HEK293 (cell line): ENCODE measurements at regions not wholly inside any gene's neighbourhood (a gene's known extent, or its start where the extent isn't known, plus 50 kb on each side); places are given as distances from the start of the nearest gene placed in this dataset.

Experiments
- CTCF ChIA-PET: fragments of 350-600 bp; formaldehyde crosslinking; extraction: SDS; loops from one replicate; lab custom pipeline; 2021; ENCODE audit warnings: antibody characterized with exemption; lab: Yijun Ruan, JAX
- POLR2A ChIA-PET: fragments of 300-600 bp; formaldehyde crosslinking; extraction: SDS; loops from one replicate; lab custom pipeline; 2020; ENCODE audit warnings: antibody characterized with exemption, inconsistent platforms; lab: Yijun Ruan, JAX
- H3K27ac ChIP-seq: fragments of 200-500 bp; sonication (Bioruptor generic); 2 replicates; pipeline ENCODE4 v1.5.1; 2014; ENCODE audit warnings: low read depth, low read length, control low read depth, inconsistent platforms; ENCODE audit errors: extremely low read depth
- H3K36me3 ChIP-seq, 2 experiments: fragments of 200-500 bp in 1 of 2; sonication (Bioruptor generic) in 1 of 2; 1 replicate in 1 of 2; 2 replicates in 1 of 2; pipeline ENCODE4 v1.5.1; 2014 to 2017; ENCODE audit warnings: inconsistent platforms in 2 of 2, low read length in 2 of 2; ENCODE audit not compliant: control insufficient read depth in 2 of 2, insufficient read depth in 1 of 2
- H3K4me1 ChIP-seq: fragments of 200-500 bp; sonication (Bioruptor generic); 2 replicates; pipeline ENCODE4 v1.5.1; 2014; ENCODE audit warnings: mild to moderate bottlenecking, low read length, inconsistent platforms; ENCODE audit not compliant: control insufficient read depth, insufficient read depth
- H3K4me3 ChIP-seq: 2 replicates; pipeline ENCODE4 v1.5.1; 2011; ENCODE audit warnings: low read depth, mild to moderate bottlenecking, control low read depth, low read length, moderate library complexity
- H3K9me3 ChIP-seq: fragments of 200-500 bp; sonication (Bioruptor generic); 2 replicates; pipeline ENCODE4 v1.5.1; 2014; ENCODE audit warnings: low read depth, low read length, inconsistent platforms; ENCODE audit not compliant: control insufficient read depth, insufficient read depth
- BCL6B ChIP-seq: fragments of 450-650 bp; formaldehyde crosslinking; IDR thresholded peaks from 2 replicates; pipeline ENCODE4 v1.5.1; 2017; ENCODE audit warnings: missing biosample characterization, missing genetic modification characterization
- EGR2 ChIP-seq: fragments of 450-650 bp; formaldehyde crosslinking; IDR thresholded peaks from 2 replicates; pipeline ENCODE4 v1.5.1; 2016; ENCODE audit warnings: low read depth, missing biosample characterization, missing genetic modification characterization
- HOXA7 ChIP-seq: sonication (generic); formaldehyde crosslinking; IDR thresholded peaks from 2 replicates; pipeline ENCODE4 v1.8.1; 2022; ENCODE audit warnings: missing genetic modification reagents, borderline replicate concordance
- IKZF3 ChIP-seq: fragments of 450-650 bp; IDR thresholded peaks from 2 replicates; pipeline ENCODE4 v1.5.0; 2018; ENCODE audit warnings: missing biosample characterization, mild to moderate bottlenecking, missing genetic modification characterization, moderate library complexity
- INSM2 ChIP-seq: fragments of 450-650 bp; formaldehyde crosslinking; IDR thresholded peaks from 2 replicates; pipeline ENCODE4 v1.5.1; 2016; ENCODE audit warnings: missing biosample characterization, missing genetic modification characterization
- PRDM10 ChIP-seq: fragments of 450-650 bp; formaldehyde crosslinking; IDR thresholded peaks from 2 replicates; pipeline ENCODE4 v1.5.1; 2016; ENCODE audit warnings: missing biosample characterization, missing genetic modification characterization
- REPIN1 ChIP-seq: fragments of 450-650 bp; formaldehyde crosslinking; IDR thresholded peaks from 2 replicates; pipeline ENCODE4 v1.5.1; 2017; ENCODE audit warnings: missing biosample characterization, missing genetic modification characterization, low read depth
- ZBTB6 ChIP-seq: fragments of 450-650 bp; formaldehyde crosslinking; IDR thresholded peaks from 2 replicates; pipeline ENCODE4 v1.5.1; 2017; ENCODE audit warnings: missing biosample characterization, missing genetic modification characterization
- ZFP69B ChIP-seq: fragments of 450-650 bp; formaldehyde crosslinking; IDR thresholded peaks from 2 replicates; pipeline ENCODE4 v1.5.1; 2016; ENCODE audit warnings: missing biosample characterization, missing genetic modification characterization
- ZIC2 ChIP-seq: fragments of 450-650 bp; formaldehyde crosslinking; IDR thresholded peaks from 2 replicates; pipeline ENCODE4 v1.5.1; 2016; ENCODE audit warnings: missing biosample characterization, missing genetic modification characterization
- ZNF48 ChIP-seq: fragments of 450-650 bp; formaldehyde crosslinking; IDR thresholded peaks from 2 replicates; pipeline ENCODE4 v1.5.1; 2016; ENCODE audit warnings: missing biosample characterization, missing genetic modification characterization
- ZNF585B ChIP-seq: fragments of 450-650 bp; formaldehyde crosslinking; IDR thresholded peaks from 2 replicates; pipeline ENCODE4 v1.5.1; 2016; ENCODE audit warnings: missing biosample characterization, missing genetic modification characterization
- ZNF596 ChIP-seq: fragments of 450-650 bp; IDR thresholded peaks from 2 replicates; pipeline ENCODE4 v1.5.0; 2018; ENCODE audit warnings: missing biosample characterization, mild to moderate bottlenecking, missing genetic modification characterization, moderate library complexity
- ZNF639 ChIP-seq: fragments of 450-650 bp; formaldehyde crosslinking; IDR thresholded peaks from 2 replicates; pipeline ENCODE4 v1.5.1; 2016; ENCODE audit warnings: missing biosample characterization, missing genetic modification characterization
- ZNF645 ChIP-seq: fragments of 450-650 bp; formaldehyde crosslinking; IDR thresholded peaks from 2 replicates; pipeline ENCODE4; 2016; ENCODE audit warnings: missing biosample characterization, missing genetic modification characterization
- ZNF692 ChIP-seq: fragments of 450-650 bp; formaldehyde crosslinking; IDR thresholded peaks from 2 replicates; pipeline ENCODE4 v1.5.1; 2016; ENCODE audit warnings: missing biosample characterization, missing genetic modification characterization
- ZSCAN16 ChIP-seq: fragments of 450-650 bp; formaldehyde crosslinking; IDR thresholded peaks from 2 replicates; pipeline ENCODE4 v1.5.1; 2016; ENCODE audit warnings: missing biosample characterization, missing genetic modification characterization

- Histone ChIP-seq H3K36me3 (no peaks in the 10 kb centered on the region), H3K4me1 (no peaks in the 10 kb centered on the region), H3K4me3 (no peak overlapping the region), H3K9me3 (no peaks in the 10 kb centered on the region), H3K27ac (no peak overlapping the region)
- CTCF ChIA-PET, result interaction anchor here (1.2 kb wide), 1 partner anchor 153 kb away, joined by 4 read pairs; no protein-coding TSS in a partner anchor
- no peak for TF ChIP-seq HOXA7
- TF ChIP-seq REPIN1 (tag by site-specific recombination), result no peak
- TF ChIP-seq ZNF585B (tag by site-specific recombination), result no peak
- no peak for TF ChIP-seq EGR2
- TF ChIP-seq ZBTB6, result no peak
- TF ChIP-seq ZIC2 (tag by site-specific recombination), result no peak
- no peak for TF ChIP-seq IKZF3 (tag by site-specific recombination)
- no peak for TF ChIP-seq BCL6B (tag by site-specific recombination)
- no peak for TF ChIP-seq ZSCAN16 (tag by site-specific recombination)
- no peak for TF ChIP-seq INSM2 (tag by site-specific recombination)
- POLR2A ChIA-PET, result no interaction called here
Measured at GRCh38 chr14:75335571-75335970, 56.9 kb downstream of the FOS start.

GRCh38 chr14:75338398-75338797 lies 59.8 kb downstream of the FOS start:
- ChIA-PET CTCF (interaction anchor here (0.5 to 1.0 kb wide), 3 partner anchors 11 to 34 kb away, joined by 3 to 7 read pairs (median 3); no protein-coding TSS in a partner anchor), POLR2A (no interaction called here)
- Histone ChIP-seq H3K27ac (no peak overlapping the region), H3K4me1 (no peaks in the 10 kb centered on the region), H3K36me3 (no peaks in the 10 kb centered on the region), H3K4me3 (no peak overlapping the region), H3K9me3 (no peaks in the 10 kb centered on the region)
- TF ChIP-seq ZNF645 (tag by site-specific recombination) (no peak), PRDM10 (0 out of 2 replicates have a peak, but pooled peaks have one; percentile 30)

- no peaks in the 10 kb centered on the region for H3K4me1 ChIP-seq
- TF ChIP-seq ZNF48 (tag by site-specific recombination) (no peak), ZNF596 (tag by site-specific recombination) (no peak), ZFP69B (0 out of 2 replicates have a peak, but pooled peaks have one; percentile 38), ZNF692 (peak; percentile 59; the same call in 1 of the 2 replicates), ZNF639 (tag by site-specific recombination) (no peak)
- no peaks in the 10 kb centered on the region for H3K9me3 ChIP-seq
- no peak overlapping the region for H3K4me3 ChIP-seq
- no peak overlapping the region for H3K27ac ChIP-seq
- ChIA-PET POLR2A (no interaction called here), CTCF (interaction anchor here (0.6 to 1.0 kb wide), 2 partner anchors 14 to 177 kb away, joined by 3 read pairs; no protein-coding TSS in a partner anchor)
- H3K36me3 ChIP-seq, result no peaks in the 10 kb centered on the region
Measured at GRCh38 chr14:75339059-75339458, 60.4 kb downstream of the FOS start.
